GM19463 (cell line): ENCODE measurements at regions not wholly inside any gene's neighbourhood (a gene's known extent, or its start where the extent isn't known, plus 50 kb on each side); places are given as distances from the start of the nearest gene placed in this dataset.
"Not testable (repeated sequence)": the region's sequence is repeated elsewhere in the genome, so short reads cannot be mapped to it uniquely, and the experiment has no call there.

Experiments used
- ATAC-seq: cut with Tn5 transposase; IDR thresholded peaks from one replicate; pipeline ENCODE4 v1.9.1; 2021; ENCODE audit warnings: mild to moderate bottlenecking, moderate library complexity; ENCODE audit not compliant: unreplicated experiment

DNA sequence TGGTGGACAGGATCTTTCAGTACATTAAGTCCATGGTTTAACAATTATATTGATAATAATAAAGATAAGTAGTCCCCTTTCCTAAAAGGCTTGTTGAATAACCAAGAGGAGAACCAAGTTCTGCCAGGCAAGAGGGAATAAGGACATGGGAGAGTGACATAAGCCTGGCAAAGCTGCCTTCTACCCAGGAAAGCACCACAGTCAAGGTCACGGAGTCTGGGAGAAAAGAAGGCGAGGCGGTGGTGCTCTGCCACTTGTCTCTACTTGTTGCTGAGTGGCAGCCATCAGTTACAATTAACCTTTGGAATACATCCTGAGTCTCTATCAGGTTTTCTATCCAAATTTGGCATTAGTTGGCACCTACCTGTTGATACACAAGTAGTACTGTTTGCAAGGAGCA lies 101.7 kb upstream of the GATA6 start:
- ATAC-seq: no peak

DNA sequence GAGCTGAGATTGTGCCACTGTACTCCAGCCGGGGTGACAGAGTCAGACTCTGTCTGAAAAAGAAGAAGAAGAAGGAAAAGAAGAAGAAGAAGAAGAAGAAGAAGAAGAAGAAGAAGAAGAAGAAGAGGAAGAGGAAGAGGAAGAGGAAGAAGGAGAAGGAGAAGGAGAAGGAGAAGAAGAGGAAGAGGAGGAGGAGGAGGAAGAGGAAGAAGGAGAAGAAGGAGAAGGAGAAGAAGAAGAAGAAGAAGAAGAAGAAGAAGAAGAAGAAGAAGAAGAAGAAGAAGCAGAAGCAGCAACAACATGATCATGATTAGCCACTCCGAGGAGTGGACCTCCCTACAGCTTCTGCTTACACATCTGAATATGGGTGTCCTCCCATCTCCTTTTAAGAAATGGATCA lies 100.6 kb upstream of the GATA6 start:
- not testable (repeated sequence) for ATAC-seq

DNA sequence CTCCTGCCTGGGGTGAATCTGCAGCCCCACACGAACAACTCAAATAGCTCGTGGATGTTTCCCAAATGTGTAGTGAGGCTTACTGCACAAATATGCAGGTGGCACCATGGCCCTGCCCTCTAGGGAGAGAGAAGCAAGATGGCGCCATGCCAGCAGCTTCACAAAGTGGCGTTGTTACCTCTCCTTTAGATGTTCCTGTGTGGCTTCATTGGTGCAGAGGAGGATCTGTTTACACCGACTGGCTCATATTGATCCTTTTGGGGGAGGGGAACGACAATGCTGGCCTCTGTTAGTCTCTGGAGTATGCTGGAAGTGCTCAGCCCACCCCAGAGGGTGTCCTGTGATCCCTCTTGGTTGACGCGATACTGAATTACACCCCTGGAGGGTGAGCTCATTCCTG lies 99.5 kb upstream of the GATA6 start:
- no peak for ATAC-seq

DNA sequence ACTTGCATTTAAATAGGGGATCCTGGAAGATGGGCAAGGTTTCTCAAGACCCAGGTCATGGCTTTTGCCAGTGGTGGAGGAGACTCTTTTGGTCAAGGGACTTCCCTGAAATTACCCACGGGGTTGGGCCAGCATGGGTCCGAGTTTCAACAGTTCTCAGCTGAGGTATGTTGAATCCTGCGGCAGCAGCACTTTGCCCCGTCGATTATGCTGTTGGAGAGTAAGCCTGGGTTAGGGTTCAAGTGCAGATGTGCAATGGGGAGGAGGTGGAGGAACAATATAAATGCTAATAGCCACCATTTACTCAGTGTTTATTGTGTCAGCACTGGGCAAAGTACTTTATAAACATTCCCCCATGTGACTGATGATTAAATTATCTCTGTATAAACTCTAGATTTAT lies 96.0 kb upstream of the GATA6 start:
- ATAC-seq: no peak

DNA sequence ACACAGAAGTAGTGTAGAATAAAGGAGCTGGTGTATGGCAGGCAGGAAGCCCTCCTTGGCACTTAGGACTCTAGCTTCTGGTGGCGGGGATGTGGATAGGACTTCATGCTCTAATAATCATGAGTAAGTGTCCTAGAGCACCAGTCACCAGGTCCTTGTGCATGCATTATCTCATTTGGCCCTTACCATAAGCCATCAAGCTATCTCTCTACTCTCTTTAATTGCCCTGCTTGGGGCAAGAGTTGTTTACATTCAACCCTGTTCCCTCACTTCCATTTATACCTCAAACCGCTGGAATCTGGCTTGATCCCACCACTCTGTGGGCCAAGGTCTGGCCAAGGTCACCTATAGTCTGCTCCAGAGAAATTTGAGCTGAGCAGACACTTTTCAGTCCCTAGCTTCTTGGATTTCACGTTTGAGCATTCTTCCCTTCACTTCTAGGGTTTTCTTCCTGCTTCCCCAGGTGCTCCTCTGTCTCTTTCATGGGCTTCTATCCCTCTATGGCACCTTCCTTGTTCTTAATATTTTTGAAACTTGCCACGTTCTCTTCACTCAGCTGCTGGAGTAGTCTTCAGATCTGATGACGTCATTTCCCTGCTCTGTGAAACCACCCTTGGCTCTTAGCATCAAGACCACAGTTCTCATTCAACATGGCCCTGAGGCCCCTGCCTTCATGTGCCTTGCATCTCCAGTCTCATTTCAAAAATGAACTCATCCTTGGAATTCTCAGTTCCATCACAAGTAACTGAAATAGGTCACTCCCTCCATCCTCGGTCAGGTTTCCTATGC lies 94.9 kb upstream of the GATA6 start:
- ATAC-seq: no peak

DNA sequence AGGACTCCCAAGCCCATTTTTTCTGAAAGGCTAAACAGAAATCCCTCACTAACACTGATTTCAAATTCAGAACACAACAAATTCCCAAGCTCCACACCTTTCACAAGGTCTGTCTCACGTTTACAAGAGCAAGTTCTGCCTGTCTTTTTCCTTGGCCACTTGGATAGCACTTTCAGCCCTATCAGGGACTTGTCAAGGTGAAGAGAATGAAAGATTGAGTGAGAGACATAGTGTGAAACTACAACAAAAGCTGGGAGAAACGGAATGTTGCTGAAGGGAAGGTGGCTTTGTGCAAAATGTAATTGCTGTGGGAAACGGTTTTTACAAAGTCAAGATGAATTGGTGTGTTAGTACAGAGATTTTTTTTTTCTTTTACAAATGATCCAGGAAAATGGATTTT lies 89.4 kb upstream of the GATA6 start:
- ATAC-seq: no peak

DNA sequence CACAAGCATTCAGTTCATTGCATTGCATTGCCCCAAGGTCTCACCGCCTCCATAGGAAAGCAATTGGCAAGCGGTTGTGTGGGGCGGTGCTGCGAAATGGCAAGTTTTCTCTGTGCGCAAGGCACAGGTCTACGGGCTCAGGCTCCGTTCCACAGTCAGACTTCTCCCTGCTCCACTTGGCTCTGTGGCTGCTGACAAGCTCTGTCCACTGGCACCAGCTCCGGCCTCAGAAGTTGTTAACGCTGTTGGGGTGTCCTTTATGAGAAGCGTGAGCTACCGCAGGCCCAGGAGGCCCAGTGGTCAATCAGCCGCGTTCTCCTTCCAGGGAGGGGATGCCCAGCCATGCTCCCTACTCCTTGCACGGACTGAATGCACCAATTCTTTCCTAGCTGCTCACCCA lies 87.0 kb upstream of the GATA6 start:
- ATAC-seq: no peak

DNA sequence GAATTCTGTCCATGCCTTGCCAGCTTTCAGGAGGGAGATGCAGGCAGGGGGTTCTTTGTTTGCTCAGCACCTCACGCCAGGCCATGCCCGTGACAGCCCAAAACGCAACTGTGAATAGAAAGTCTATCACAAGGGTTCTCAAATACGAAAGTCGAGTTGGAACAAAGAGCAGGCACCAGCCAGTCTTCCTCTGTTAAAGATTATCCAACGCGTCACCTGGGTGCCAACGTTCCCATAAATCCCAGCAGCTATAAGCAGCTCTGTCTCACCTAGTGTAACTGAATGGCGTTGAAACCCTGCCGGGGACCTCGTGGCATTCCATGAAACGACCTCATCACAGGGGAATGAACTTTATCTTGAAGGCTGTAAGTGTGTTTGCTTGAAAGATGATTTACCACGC lies 84.8 kb upstream of the GATA6 start:
- no peak for ATAC-seq

DNA sequence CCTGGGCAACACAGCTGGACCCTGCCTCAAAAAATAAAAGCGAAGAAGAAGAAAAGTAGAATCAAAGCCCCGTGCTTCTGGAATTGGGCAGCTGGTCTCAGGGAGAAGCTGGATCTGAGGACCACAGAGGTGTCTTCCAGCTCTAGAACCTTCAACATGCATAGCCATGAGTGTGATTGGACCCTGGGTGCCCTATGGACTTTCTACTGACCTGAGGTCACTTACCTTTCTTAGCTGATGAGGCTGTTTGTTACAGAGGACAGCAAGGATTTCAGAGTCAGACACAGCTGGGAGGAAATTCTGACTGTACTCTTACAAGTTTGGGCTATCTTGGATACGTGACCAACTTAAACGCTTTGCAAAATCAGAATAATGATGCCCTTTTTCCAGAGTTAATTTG lies 82.4 kb upstream of the GATA6 start:
- ATAC-seq: no peak

DNA sequence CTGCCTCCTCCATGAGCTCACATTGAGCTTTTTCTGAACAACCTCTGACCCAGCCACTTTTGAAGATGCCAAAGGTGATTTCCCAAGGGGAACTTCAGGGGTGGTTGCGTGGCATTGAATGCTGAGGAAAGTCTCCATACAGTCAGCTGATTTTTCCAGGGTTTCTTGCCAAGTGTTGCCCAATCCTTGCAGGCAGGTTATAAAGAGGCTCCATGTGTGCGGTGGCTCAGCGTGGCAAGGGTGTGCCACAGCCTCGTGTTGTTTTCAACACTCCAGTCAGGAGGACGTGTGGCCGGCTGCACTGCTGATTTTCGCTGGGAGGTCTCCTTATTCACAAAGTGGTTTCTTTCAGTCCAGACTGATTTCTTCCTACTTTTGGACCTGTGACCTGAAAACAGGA lies 81.4 kb upstream of the GATA6 start:
- ATAC-seq: no peak

DNA sequence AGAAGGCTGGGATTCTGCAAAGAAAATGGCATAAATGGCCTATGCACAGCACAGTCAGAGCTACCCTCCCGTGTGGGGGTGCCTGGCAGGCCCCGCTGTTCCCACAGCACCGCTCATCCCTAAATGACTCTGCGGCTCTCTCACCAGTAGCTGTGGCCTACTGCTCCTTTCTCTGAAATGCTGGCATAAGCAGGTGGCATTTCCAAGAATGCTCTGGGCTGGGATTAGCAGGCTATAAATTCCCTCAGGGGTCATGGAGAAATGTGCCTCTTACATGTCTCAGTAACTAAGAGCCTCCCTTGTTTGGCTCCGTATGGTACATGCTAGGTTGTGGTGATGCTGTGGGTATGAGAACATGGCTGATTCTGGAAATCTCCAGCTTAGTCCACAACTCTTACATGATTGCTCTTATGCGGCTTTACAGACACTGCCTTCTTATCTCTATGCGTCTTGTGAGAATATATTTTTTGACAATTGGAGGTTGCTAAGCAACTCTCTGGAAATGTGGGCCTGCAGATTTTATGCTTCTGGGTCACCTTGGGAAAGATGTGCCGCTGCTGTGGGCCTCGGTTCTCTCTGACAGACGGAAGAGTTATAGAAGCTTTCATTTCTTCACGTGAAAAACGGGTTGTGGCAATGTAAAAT lies 80.3 kb upstream of the GATA6 start:
- no peak for ATAC-seq

DNA sequence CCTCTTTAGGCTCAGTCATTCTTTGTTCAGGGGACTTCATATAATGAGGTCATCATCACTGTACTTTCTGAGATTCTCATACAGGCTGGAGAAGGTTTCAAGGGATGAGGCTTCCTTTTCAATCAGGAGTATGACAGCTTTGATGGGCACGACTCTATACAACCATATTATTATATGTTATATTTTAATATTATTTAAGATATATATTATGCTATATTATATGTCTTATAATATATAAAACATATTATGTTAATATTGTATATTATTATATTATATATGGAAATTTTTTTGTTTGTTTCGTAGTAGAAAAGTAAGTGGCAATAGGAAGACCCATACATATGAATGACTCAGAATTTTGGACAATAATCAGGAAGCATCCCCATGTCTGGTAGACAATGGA lies 78.0 kb upstream of the GATA6 start:
- no peak for ATAC-seq

DNA sequence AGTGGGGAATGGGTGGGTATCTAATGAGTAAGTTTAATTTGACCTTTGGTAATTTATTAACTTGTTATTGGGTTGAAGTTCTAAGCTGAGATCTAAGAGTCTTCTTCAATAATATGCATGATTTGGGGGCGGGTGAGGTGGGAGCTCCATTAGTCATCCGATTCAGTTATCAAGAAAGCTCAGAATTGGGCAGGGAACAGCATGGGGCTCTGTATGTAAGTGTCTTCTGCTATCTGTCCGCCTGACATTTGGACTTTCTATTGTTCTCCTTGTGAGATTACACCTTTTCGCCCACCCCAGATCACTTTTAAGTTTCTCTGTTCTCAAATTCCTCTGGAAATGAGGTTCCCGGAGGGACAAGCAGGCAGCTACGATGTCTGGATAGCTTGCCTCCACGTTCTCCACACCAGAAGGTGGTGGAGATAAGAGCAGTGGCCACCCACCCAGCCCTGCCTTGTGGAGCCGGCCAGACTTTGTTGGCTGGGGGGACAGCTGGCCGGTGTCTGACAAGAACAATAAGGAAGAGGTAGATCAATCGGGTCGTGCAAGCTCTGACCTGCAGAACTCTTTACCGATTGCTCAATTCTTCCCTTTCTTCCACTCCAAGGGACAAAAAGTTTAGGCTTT lies 75.5 kb upstream of the GATA6 start:
- ATAC-seq: no peak

DNA sequence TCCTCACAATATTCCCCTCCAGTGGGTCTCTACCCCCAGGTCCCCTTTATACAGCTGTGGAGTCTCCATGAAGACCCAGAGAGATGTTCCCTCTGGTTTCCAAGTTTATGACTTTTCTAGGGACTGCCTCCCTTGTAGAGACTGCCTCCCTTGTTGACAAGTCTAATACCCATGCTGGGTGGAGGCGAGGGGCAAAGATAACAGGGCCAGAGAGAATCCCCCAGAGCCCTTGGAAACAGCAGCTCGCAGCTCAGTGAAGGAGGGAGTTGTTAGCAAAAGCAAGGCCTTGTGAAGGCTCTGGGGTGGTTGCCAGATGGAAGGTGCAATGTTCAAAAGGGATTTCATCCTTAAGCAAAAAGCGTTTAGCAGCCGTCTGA lies 75.0 kb upstream of the GATA6 start:
- no peak for ATAC-seq

DNA sequence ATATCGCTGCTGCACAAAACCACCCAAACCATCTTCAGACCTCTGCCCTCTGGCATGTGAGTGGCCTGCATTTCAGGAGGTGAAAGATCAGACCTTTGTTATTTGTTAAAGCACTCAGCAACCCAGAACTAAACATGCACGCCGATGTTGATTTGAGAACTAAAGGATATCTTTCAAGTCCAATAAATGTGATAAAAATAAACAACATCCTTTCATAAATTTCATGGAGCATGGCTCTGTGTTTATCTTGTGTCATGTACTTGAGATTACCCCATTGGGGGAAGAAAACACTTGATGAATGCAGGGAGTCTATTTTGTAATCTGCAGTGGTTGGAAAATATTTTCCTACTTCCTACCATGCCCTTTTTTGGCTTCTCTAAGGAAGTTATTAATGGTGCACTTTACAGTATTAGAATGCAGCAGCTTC lies 70.8 kb upstream of the GATA6 start:
- no peak for ATAC-seq

DNA sequence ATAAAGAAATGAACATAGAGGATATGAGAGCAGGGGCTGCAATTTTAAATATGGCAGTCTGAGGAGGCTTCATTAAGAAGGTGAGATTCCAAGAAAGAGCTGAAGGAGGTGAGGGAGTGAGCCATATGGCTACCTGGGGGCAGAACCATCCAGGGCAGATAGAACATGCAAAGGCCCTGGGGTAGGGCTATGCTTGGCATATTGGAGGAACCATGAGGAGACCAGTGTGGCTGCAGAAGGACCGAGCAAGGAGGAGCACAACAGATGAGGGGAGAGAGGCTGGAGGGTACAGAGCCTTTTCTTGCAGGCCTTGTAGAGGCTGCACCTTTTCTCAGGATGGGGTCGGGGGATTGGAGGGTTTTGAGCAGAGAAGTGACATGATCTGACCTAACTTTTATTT lies 69.5 kb upstream of the GATA6 start:
- no peak for ATAC-seq

DNA sequence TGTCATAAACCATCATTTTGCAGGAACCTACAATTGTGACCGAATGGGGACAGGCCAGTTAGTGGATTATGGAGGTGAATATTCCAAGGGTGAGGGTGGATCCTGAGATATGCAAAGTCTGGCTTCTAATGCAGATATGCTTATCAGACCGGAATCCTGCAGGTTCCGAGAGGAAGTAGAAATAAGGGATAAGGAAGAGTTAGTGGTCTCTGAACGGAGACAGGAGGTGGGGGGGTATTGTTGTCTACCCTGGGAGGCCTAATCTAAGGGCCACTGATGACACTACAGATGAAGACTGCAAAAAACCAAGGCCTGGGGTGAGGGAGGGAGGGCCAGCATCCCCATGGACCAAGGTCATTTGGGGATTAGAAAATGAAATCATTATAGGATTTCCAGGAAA lies 67.7 kb upstream of the GATA6 start:
- no peak for ATAC-seq

DNA sequence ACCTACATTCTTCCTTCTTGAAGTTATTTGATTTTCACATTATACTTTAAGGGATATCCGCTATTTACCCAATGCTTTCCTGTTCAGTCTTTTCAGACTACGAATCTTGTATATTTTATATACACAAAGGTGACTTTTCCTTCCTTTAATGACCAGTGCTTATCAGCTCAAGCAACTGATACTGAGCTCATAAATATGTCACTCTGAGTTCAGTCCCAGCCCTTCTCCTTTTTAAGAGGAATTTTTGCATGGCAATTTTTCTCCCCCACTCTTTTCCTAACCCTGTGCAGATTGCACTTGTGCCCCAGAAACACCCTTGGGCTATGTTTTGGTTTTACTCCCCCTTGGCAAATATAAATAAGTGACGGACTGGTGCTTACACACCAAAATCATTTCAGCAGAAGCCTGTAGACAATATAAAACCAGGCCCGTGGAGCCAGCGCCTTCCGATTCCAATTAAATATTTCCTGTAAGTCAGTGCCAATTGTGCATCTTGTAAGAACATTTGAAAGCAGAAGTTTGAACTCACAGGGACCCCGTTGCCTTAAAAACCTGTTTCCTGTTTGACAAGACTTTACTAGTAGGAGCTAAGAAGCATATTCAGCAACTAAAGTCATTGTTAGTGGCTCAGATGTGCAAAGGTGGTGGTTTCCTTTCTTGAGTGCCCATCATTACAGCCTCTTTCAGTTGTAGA lies 66.3 kb upstream of the GATA6 start:
- ATAC-seq: no peak

DNA sequence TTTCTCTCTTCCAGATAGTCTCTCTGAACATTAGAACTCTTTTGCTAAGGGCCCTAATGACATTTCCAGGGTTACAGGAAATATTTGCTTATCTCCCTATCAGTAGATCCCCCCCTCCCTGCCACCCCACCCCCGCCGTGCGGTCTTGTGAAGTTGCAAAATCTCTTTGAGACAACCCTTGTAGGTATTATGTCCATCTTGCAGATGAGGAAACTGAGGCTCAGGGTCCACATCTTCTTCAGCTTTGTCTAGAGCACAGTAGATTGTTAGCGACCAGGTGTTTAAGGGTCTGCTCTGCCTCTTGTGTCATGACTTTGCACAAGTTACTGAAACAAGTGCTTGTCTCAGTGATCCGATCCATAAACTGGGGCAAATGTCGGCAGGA lies 65.8 kb upstream of the GATA6 start:
- ATAC-seq: no peak

DNA sequence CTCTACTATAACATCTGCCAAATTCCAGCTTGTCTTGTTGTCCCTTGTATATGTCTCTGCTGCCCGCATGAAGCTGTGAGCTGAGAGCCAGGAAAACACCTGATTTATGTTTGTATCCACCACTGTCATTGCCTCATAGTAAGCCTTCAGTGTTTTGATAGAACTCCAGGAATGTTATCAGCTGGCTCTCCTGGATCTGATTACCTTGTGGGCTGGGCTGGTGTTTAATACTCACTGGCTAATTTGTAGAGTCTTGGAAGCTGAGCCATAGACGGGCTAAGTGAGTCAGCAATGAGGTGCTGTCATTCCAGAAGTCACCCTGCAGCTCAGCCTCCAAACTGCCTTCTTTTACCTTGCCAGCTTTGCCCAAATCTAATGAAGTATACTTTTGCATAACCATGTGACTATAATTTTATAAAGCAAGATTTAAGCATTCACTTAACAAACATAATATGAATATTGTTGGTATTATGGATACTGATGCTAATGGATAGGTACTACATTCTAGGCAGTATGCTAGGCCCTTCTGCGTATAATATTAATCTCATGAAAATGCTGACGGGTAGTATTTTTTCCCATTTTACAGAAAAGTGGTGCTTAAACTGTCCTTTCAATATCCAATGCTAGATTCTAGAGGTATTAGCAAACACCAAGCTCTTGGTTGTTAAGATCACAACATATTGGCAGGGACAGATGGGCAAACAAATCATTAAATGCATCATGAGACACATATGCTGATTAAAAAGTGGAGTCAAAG lies 62.7 kb upstream of the GATA6 start:
- ATAC-seq: no peak

DNA sequence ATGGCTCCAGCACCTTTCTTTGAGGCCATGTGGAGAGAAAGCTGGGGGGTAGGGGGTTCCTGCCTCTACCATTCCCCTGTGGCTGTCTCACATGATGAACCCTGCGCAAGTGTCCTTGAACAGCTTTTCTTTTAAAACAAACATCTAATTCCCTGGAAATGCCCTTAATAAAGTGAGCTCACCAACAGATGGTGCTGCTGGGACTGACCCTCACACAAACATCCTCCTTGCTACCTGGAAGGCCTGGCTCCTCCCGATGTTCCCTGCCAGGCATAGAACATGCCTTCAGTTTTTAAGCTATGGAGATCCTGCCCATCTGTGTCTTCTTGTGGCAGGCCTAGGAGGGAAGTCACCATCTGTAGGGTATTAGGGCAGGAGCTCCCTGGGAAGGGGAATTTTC lies 60.7 kb upstream of the GATA6 start:
- ATAC-seq: no peak
